C1 segment of cervical spinal cord (tissue), 14 donors: ENCODE measurements at regions not wholly inside any gene's neighbourhood (a gene's known extent, or its start where the extent isn't known, plus 50 kb on each side); places are given as distances from the start of the nearest gene placed in this dataset.
"Not testable (repeated sequence)": the region's sequence is repeated elsewhere in the genome, so short reads cannot be mapped to it uniquely, and the experiment has no call there.

ENCODE experiments used
- DNase-seq, 14 donors: peaks; one replicate each; lab custom pipeline; 2025; lab: John Stamatoyannopoulos, UW

GRCh38 chr5:103881560-103881959 is 319.0 kb upstream of the NUDT12 start:
- DNase-seq: no peak

- DNase-seq: no peak
Observed at GRCh38 chr5:103867857-103868598, 305.4 kb upstream of the NUDT12 start.

- DNase-seq: no peak
Observed at GRCh38 chr5:103866169-103866568, 303.6 kb upstream of the NUDT12 start.

GRCh38 chr5:103862398-103862797 is 299.8 kb upstream of the NUDT12 start:
- DNase-seq: no peak

- no peak for DNase-seq
Observed at GRCh38 chr5:103860327-103860726, 297.7 kb upstream of the NUDT12 start.

- DNase-seq: not testable (repeated sequence)
Observed at GRCh38 chr5:103858367-103858766, 295.8 kb upstream of the NUDT12 start.

- no peak for DNase-seq
Observed at GRCh38 chr5:103851091-103851490, 288.5 kb upstream of the NUDT12 start.

- no peak for DNase-seq
Observed at GRCh38 chr5:103849934-103850333, 287.3 kb upstream of the NUDT12 start.

GRCh38 chr5:103847060-103847459 is 284.5 kb upstream of the NUDT12 start:
- DNase-seq: no peak

- no peak for DNase-seq
Observed at GRCh38 chr5:103842936-103843335, 280.3 kb upstream of the NUDT12 start.

GRCh38 chr5:103840600-103840999 is 278.0 kb upstream of the NUDT12 start:
- DNase-seq: no peak

GRCh38 chr5:103834216-103834615 is 271.6 kb upstream of the NUDT12 start:
- no peak for DNase-seq

- no peak for DNase-seq
Observed at GRCh38 chr5:103829585-103829984, 267.0 kb upstream of the NUDT12 start.

GRCh38 chr5:103827976-103828375 is 265.4 kb upstream of the NUDT12 start:
- no peak for DNase-seq

- DNase-seq: no peak
Observed at GRCh38 chr5:103821361-103821760, 258.8 kb upstream of the NUDT12 start.

GRCh38 chr5:103808464-103809106 is 246.0 kb upstream of the NUDT12 start:
- peak in 6 of 14 donors; percentile 1 to 23 (median 8) for DNase-seq

- no peak for DNase-seq
Observed at GRCh38 chr5:103804711-103805110, 242.1 kb upstream of the NUDT12 start.

GRCh38 chr5:103801681-103802080 is 239.1 kb upstream of the NUDT12 start:
- DNase-seq: no peak

GRCh38 chr5:103800741-103801495 is 238.3 kb upstream of the NUDT12 start:
- DNase-seq: no peak

GRCh38 chr5:103793595-103794182 is 231.1 kb upstream of the NUDT12 start:
- DNase-seq: no peak

- DNase-seq: no peak
Observed at GRCh38 chr5:103785569-103785968, 223.0 kb upstream of the NUDT12 start.

- no peak for DNase-seq
Observed at GRCh38 chr5:103783669-103784068, 221.1 kb upstream of the NUDT12 start.
